SK-N-SH treated with all-trans-retinoic acid at 6 μM for 48 hours (cell line): ENCODE measurements at regions not wholly inside any gene's neighbourhood (a gene's known extent, or its start where the extent isn't known, plus 50 kb on each side); places are given as distances from the start of the nearest gene placed in this dataset.

ENCODE experiments used
- CSDC2 ChIP-seq: fragments of 250-450 bp; sonication (Bioruptor Pico); IDR thresholded peaks from 2 replicates; pipeline ENCODE4 v1.5.0; 2020; ENCODE audit warnings: mild to moderate bottlenecking, moderate library complexity
- ISL1 ChIP-seq: fragments of 250-450 bp; sonication (Bioruptor Pico); IDR thresholded peaks from 2 replicates; pipeline ENCODE4 v2.1.2; 2022; ENCODE audit warnings: mild to moderate bottlenecking, moderate library complexity
- OSR1 ChIP-seq: fragments of 250-450 bp; sonication (Bioruptor Pico); IDR thresholded peaks from 2 replicates; pipeline ENCODE4 v1.8.0; 2022; ENCODE audit warnings: moderate library complexity, mild to moderate bottlenecking, inconsistent platforms
- PPARA ChIP-seq: fragments of 250-450 bp; sonication (Bioruptor Pico); IDR thresholded peaks from 2 replicates; pipeline ENCODE4 v1.5.0; 2020; ENCODE audit warnings: mild to moderate bottlenecking, borderline replicate concordance
- RARB ChIP-seq: fragments of 250-450 bp; sonication (Bioruptor Pico); IDR thresholded peaks from 2 replicates; pipeline ENCODE4 v1.8.0; 2021; ENCODE audit warnings: mild to moderate bottlenecking, moderate library complexity
- SNAI2 ChIP-seq: fragments of 250-450 bp; sonication (Bioruptor Pico); IDR thresholded peaks from 2 replicates; pipeline ENCODE4 v1.5.0; 2020; ENCODE audit warnings: mild to moderate bottlenecking, moderate library complexity
- TCF4 ChIP-seq: fragments of 250-450 bp; sonication (Bioruptor Pico); IDR thresholded peaks from 2 replicates; pipeline ENCODE4 v1.8.0; 2021; ENCODE audit warnings: mild to moderate bottlenecking, moderate library complexity, borderline replicate concordance
- TOX ChIP-seq: fragments of 250-450 bp; sonication (Bioruptor Pico); IDR thresholded peaks from 2 replicates; pipeline ENCODE4 v1.8.0; 2021; ENCODE audit warnings: mild to moderate bottlenecking, moderate library complexity, borderline replicate concordance
- ZFP3 ChIP-seq: fragments of 250-450 bp; sonication (Bioruptor Pico); IDR thresholded peaks from 2 replicates; pipeline ENCODE4 v1.5.0; 2020; ENCODE audit warnings: mild to moderate bottlenecking, moderate library complexity
- ZFP30 ChIP-seq: fragments of 450-650 bp; formaldehyde crosslinking; IDR thresholded peaks from 2 replicates; pipeline ENCODE4 v1.5.0; 2022; ENCODE audit warnings: mild to moderate bottlenecking, moderate library complexity
- TF ChIP-seq, protein P1 (sequence below): fragments of 250-450 bp; sonication (Bioruptor Pico); IDR thresholded peaks from 2 replicates; pipeline ENCODE4 v1.8.0; 2021; ENCODE audit warnings: low read depth, mild to moderate bottlenecking, moderate library complexity, borderline replicate concordance
- TF ChIP-seq, protein P2 (sequence below): fragments of 250-450 bp; sonication (Bioruptor Pico); IDR thresholded peaks from 2 replicates; pipeline ENCODE4 v1.8.0; 2020; ENCODE audit warnings: mild to moderate bottlenecking, moderate library complexity, borderline replicate concordance

DNA sequence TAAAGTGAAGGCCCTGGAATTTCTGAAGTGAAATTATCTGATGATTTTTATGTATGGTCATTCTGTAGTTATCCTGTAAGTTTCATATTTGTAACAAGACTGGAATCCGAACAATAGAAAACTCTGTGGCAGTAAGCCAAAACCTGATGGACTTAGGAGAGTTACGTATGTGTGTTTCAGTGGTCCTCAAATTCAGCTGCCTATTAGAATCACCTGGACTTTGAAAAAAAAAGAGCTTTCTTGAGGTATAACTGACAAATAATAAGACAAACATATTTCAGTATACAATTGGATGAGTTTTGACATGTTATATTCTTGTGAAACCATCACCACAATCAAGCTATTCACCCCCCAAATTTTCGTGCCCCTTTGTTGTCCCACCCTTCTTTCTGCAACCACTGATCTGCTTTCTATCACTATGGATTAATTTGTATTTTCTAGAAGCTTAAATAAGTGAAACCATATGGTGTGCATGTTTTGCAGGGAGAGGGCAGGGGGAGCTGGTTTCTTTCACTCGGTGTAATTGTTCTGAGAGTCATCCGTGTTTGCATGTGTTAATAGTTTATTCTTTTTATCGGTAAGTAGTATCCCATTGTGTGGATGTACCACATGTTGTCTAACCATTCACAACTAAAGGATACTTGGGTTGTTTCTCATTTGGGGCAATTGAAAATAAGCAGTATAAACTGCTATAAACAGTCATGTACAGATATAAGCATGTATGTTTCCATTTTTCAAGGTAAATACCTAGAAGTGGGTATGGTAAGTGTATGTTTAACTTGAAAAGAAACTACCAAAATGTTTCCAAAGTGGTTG, 50.2 kb upstream of the EML4 start:
- TF ChIP-seq, protein P1, sequence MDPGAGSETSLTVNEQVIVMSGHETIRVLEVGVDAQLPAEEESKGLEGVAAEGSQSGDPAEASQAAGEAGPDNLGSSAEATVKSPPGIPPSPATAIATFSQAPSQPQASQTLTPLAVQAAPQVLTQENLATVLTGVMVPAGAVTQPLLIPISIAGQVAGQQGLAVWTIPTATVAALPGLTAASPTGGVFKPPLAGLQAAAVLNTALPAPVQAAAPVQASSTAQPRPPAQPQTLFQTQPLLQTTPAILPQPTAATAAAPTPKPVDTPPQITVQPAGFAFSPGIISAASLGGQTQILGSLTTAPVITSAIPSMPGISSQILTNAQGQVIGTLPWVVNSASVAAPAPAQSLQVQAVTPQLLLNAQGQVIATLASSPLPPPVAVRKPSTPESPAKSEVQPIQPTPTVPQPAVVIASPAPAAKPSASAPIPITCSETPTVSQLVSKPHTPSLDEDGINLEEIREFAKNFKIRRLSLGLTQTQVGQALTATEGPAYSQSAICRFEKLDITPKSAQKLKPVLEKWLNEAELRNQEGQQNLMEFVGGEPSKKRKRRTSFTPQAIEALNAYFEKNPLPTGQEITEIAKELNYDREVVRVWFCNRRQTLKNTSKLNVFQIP (CRISPR knock-in tag) = no peak
- no peak; the same call in 1 of the 2 replicates for TF ChIP-seq CSDC2
- TF ChIP-seq PPARA = no peak
- TF ChIP-seq ZFP30 (CRISPR knock-in tag) = no peak
- TF ChIP-seq TOX (CRISPR knock-in tag) = no peak
- TF ChIP-seq ISL1 (CRISPR knock-in tag) = peak; percentile 35; the same call in 1 of the 2 replicates
- TF ChIP-seq, protein P2, sequence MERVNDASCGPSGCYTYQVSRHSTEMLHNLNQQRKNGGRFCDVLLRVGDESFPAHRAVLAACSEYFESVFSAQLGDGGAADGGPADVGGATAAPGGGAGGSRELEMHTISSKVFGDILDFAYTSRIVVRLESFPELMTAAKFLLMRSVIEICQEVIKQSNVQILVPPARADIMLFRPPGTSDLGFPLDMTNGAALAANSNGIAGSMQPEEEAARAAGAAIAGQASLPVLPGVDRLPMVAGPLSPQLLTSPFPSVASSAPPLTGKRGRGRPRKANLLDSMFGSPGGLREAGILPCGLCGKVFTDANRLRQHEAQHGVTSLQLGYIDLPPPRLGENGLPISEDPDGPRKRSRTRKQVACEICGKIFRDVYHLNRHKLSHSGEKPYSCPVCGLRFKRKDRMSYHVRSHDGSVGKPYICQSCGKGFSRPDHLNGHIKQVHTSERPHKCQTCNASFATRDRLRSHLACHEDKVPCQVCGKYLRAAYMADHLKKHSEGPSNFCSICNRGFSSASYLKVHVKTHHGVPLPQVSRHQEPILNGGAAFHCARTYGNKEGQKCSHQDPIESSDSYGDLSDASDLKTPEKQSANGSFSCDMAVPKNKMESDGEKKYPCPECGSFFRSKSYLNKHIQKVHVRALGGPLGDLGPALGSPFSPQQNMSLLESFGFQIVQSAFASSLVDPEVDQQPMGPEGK (CRISPR knock-in tag) = no peak
- peak; percentile 95 for TF ChIP-seq TCF4 (CRISPR knock-in tag)
- TF ChIP-seq SNAI2 (CRISPR knock-in tag) = 0 out of 2 replicates have a peak, but pooled peaks have one; percentile 37
- no peak for TF ChIP-seq RARB (CRISPR knock-in tag)
- TF ChIP-seq OSR1 = no peak
- no peak for TF ChIP-seq ZFP3 (CRISPR knock-in tag)
